ENCODE measurements at regions not wholly inside any gene's neighbourhood (a gene's known extent, or its start where the extent isn't known, plus 50 kb on each side); places are given as distances from the start of the nearest gene placed in this dataset.

- no peak overlapping the region for H3K27ac Mint-ChIP-seq
- DNase-seq, result no peak
Observed at GRCh38 chr4:96465834-96466233, 625.9 kb downstream of the PDHA2 start.

GRCh38 chr4:96471956-96472867 is 632.3 kb downstream of the PDHA2 start:
- Mint-ChIP-seq H3K27me3 (ENCODE audit: low read depth, poor library complexity) (no peaks in the 10 kb centered on the region), H3K4me3 (no peak overlapping the region), H3K27ac (no peak overlapping the region), H3K36me3 (ENCODE audit: low read depth) (peaks cover 18% of the 10 kb centered on the region), H3K4me1 (peaks cover 28% of the 10 kb centered on the region), H3K9me3 (peaks cover 42% of the 10 kb centered on the region)
- TF ChIP-seq, protein P1, sequence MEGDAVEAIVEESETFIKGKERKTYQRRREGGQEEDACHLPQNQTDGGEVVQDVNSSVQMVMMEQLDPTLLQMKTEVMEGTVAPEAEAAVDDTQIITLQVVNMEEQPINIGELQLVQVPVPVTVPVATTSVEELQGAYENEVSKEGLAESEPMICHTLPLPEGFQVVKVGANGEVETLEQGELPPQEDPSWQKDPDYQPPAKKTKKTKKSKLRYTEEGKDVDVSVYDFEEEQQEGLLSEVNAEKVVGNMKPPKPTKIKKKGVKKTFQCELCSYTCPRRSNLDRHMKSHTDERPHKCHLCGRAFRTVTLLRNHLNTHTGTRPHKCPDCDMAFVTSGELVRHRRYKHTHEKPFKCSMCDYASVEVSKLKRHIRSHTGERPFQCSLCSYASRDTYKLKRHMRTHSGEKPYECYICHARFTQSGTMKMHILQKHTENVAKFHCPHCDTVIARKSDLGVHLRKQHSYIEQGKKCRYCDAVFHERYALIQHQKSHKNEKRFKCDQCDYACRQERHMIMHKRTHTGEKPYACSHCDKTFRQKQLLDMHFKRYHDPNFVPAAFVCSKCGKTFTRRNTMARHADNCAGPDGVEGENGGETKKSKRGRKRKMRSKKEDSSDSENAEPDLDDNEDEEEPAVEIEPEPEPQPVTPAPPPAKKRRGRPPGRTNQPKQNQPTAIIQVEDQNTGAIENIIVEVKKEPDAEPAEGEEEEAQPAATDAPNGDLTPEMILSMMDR (IDR thresholded peaks at IDR 0.05), result no peak
- DNase-seq, result no peak

More at GRCh38 chr4:96465834-96466233, 625.9 kb downstream of the PDHA2 start:
- peaks cover 3% of the 10 kb centered on the region for H3K4me1 Mint-ChIP-seq
- H3K9me3 Mint-ChIP-seq, result peaks cover 21% of the 10 kb centered on the region
- TF ChIP-seq, protein P1 (IDR thresholded peaks at IDR 0.05), result no peak
- no peaks in the 10 kb centered on the region for H3K27me3 Mint-ChIP-seq (ENCODE audit: low read depth, poor library complexity)
- H3K4me3 Mint-ChIP-seq, result no peak overlapping the region
- H3K36me3 Mint-ChIP-seq (ENCODE audit: low read depth), result peaks cover 10% of the 10 kb centered on the region

- DNase-seq, result no peak
- Mint-ChIP-seq H3K4me1 (peaks cover 28% of the 10 kb centered on the region), H3K4me3 (no peak overlapping the region), H3K9me3 (peaks cover 49% of the 10 kb centered on the region), H3K27ac (peak overlapping the region; percentile 78), H3K36me3 (ENCODE audit: low read depth) (peaks cover 18% of the 10 kb centered on the region), H3K27me3 (ENCODE audit: low read depth, poor library complexity) (no peaks in the 10 kb centered on the region)
- TF ChIP-seq, protein P1 (IDR thresholded peaks at IDR 0.05), result no peak
Observed at GRCh38 chr4:96473246-96473645, 633.4 kb downstream of the PDHA2 start.

DNA sequence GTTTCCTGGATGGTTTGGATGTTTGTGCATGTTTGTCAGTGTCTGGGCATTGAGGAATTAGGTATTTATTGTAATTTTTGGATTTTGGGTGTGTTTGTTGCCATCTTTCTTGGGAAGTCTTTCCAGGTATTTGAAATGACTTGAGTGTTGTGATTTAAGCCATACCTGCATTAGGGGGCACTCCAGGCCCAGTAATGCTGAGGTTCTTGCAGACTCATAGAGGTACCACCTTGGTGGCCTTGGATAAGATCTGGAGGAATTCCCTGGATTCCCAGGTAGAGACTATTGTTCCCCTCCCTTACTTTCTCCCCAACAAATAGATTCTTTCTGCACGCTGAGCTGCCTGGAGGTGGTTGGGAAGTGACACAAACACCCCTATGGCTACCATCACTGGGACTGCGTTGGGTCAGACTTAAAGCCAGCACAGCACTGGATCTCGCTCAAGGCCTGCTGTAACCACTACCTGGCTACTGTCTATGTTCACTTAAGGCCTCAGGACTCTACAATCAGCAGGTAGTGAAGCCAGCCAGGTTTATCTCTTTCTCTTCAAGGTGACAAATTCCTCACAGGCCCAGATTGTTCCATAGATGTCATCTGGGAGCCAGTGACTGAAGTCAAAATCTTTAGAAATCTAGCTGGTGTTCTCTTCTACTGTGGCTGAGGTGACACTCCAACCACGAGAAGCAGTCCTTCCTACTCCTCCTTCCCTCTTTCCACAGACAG is 643.6 kb downstream of the PDHA2 start:
- H3K36me3 Mint-ChIP-seq (ENCODE audit: low read depth), result no peaks in the 10 kb centered on the region
- TF ChIP-seq, protein P1 (IDR thresholded peaks at IDR 0.05), result no peak
- peaks cover 2% of the 10 kb centered on the region for H3K27me3 Mint-ChIP-seq (ENCODE audit: low read depth, poor library complexity)
- H3K27ac Mint-ChIP-seq, result no peak overlapping the region
- DNase-seq, result no peak
- H3K9me3 Mint-ChIP-seq, result peaks cover 8% of the 10 kb centered on the region
- H3K4me1 Mint-ChIP-seq, result no peaks in the 10 kb centered on the region
- no peak overlapping the region for H3K4me3 Mint-ChIP-seq

DNA sequence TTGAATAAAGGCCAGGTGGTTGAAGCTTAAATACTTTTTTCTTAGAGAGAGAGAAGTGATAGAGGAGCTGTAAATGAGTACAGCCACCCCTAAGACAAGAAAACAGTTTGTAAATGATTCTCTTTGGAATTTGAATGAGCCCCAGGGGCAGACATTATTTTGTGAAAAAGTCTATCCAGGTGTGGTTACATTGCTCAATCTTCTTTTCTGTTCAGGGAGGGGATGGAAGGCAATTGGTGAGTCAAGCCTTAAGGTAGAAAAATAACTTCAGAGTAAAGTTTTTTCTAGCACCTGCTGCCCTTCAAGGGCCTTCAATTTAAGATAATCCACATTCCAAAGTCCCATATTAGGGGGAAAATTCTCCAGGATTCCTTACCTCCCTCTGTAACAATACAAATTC is 646.7 kb downstream of the PDHA2 start:
- H3K4me3 Mint-ChIP-seq, result no peak overlapping the region
- peaks cover 3% of the 10 kb centered on the region for H3K9me3 Mint-ChIP-seq
- peaks cover 2% of the 10 kb centered on the region for H3K27me3 Mint-ChIP-seq (ENCODE audit: low read depth, poor library complexity)
- DNase-seq, result no peak
- H3K4me1 Mint-ChIP-seq, result no peaks in the 10 kb centered on the region
- H3K27ac Mint-ChIP-seq, result no peak overlapping the region
- TF ChIP-seq, protein P1 (IDR thresholded peaks at IDR 0.05), result no peak
- no peaks in the 10 kb centered on the region for H3K36me3 Mint-ChIP-seq (ENCODE audit: low read depth)
